ENCODE measurements at regions not wholly inside any gene's neighbourhood (a gene's known extent, or its start where the extent isn't known, plus 50 kb on each side); places are given as distances from the start of the nearest gene placed in this dataset.

GRCh38 chr18:71027531-71027930 lies 738.7 kb downstream of the SOCS6 start:
- TF ChIP-seq CTCF (IDR thresholded peaks at IDR 0.05), result no peak

- TF ChIP-seq CTCF (IDR thresholded peaks at IDR 0.05), result no peak
Measured at GRCh38 chr18:71025505-71026225, 736.8 kb downstream of the SOCS6 start.

GRCh38 chr18:71022389-71022788 lies 733.5 kb downstream of the SOCS6 start:
- TF ChIP-seq CTCF (IDR thresholded peaks at IDR 0.05), result no peak

- no peak for TF ChIP-seq CTCF (IDR thresholded peaks at IDR 0.05)
Measured at GRCh38 chr18:71021030-71021362, 732.2 kb downstream of the SOCS6 start.

GRCh38 chr18:71020342-71021029 lies 731.6 kb downstream of the SOCS6 start:
- TF ChIP-seq CTCF (IDR thresholded peaks at IDR 0.05), result no peak

- no peak for TF ChIP-seq CTCF (IDR thresholded peaks at IDR 0.05)
Measured at GRCh38 chr18:71018816-71019215, 730.0 kb downstream of the SOCS6 start.

- no peak for TF ChIP-seq CTCF (IDR thresholded peaks at IDR 0.05)
Measured at GRCh38 chr18:71012789-71013188, 723.9 kb downstream of the SOCS6 start.
